OCI-LY1 (cell line): ENCODE measurements at regions not wholly inside any gene's neighbourhood (a gene's known extent, or its start where the extent isn't known, plus 50 kb on each side); places are given as distances from the start of the nearest gene placed in this dataset.

ENCODE experiments used
- CTCF ChIP-seq: fragments of 200-600 bp; sonication (generic), shearing (Covaris generic); IDR thresholded peaks from 2 replicates; pipeline ENCODE4 v1.5.1; 2017; ENCODE audit warnings: mild to moderate bottlenecking, antibody characterized with exemption, low read length, moderate library complexity, mixed read lengths
- EZH2 ChIP-seq: fragments of 200-600 bp; sonication (generic), shearing (Covaris generic); IDR thresholded peaks from 2 replicates; pipeline ENCODE4 v1.8.0; 2017; ENCODE audit warnings: borderline replicate concordance, mixed run types, mild to moderate bottlenecking, antibody characterized with exemption, low read length, moderate library complexity, mixed read lengths

GRCh38 chr17:77872199-77872598 is 86.3 kb upstream of the TNRC6C start:
- no peak for TF ChIP-seq EZH2
- no peak for TF ChIP-seq CTCF
